Mesendoderm (in vitro differentiated cells): ENCODE measurements at regions not wholly inside any gene's neighbourhood (a gene's known extent, or its start where the extent isn't known, plus 50 kb on each side); places are given as distances from the start of the nearest gene placed in this dataset.

Experiments
- DNase-seq: peaks from one replicate; pipeline ENCODE4 v3.0.0; 2013
- H2AK5ac ChIP-seq: 2 replicates; pipeline ENCODE4 v1.6.1; 2013; ENCODE audit warnings: low read length, inconsistent platforms
- H2BK120ac ChIP-seq: 2 replicates; pipeline ENCODE4 v1.6.1; 2013; ENCODE audit warnings: low read depth, mild to moderate bottlenecking, low read length, moderate library complexity, mixed read lengths
- H2BK15ac ChIP-seq: replicated peaks from 2 replicates; pipeline ENCODE4 v1.6.1; 2013; ENCODE audit warnings: low read depth, mild to moderate bottlenecking, moderate library complexity
- H2BK5ac ChIP-seq: 2 replicates; pipeline ENCODE4 v1.6.1; 2013; ENCODE audit warnings: low read length, inconsistent platforms
- H3K18ac ChIP-seq: 2 replicates; pipeline ENCODE4 v1.6.1; 2013; ENCODE audit warnings: mild to moderate bottlenecking, low read length, mixed read lengths
- H3K23ac ChIP-seq: one replicate; pipeline ENCODE4 v1.6.1; 2013; ENCODE audit warnings: low read length
- H3K27ac ChIP-seq: 2 replicates; pipeline ENCODE4 v1.5.1; 2013; ENCODE audit warnings: low read depth, mild to moderate bottlenecking, inconsistent platforms, low read length, moderate library complexity
- H3K27me3 ChIP-seq: 2 replicates; pipeline ENCODE4 v1.6.1; 2013; ENCODE audit warnings: low read length, control low read depth, mild to moderate bottlenecking, inconsistent platforms; ENCODE audit not compliant: insufficient read depth, poor library complexity
- H3K36me3 ChIP-seq: 2 replicates; pipeline ENCODE4 v1.6.1; 2013; ENCODE audit warnings: low read length, inconsistent platforms; ENCODE audit not compliant: control insufficient read depth, insufficient read depth
- H3K4ac ChIP-seq: one replicate; pipeline ENCODE4 v1.6.1; 2013; ENCODE audit warnings: low read depth, mild to moderate bottlenecking, low read length, moderate library complexity
- H3K4me1 ChIP-seq: 2 replicates; pipeline ENCODE4 v1.6.1; 2013; ENCODE audit warnings: low read depth, low read length, inconsistent platforms; ENCODE audit not compliant: control insufficient read depth
- H3K4me2 ChIP-seq: 2 replicates; pipeline ENCODE4 v1.6.1; 2013; ENCODE audit warnings: low read length
- H3K4me3 ChIP-seq: 2 replicates; pipeline ENCODE4 v1.5.1; 2013; ENCODE audit warnings: mild to moderate bottlenecking, low read length
- H3K56ac ChIP-seq: one replicate; pipeline ENCODE4 v1.6.1; 2013; ENCODE audit warnings: low read length
- H3K79me1 ChIP-seq: 2 replicates; pipeline ENCODE4 v1.6.1; 2013; ENCODE audit warnings: low read length, inconsistent platforms
- H3K79me2 ChIP-seq: 2 replicates; pipeline ENCODE4 v1.6.1; 2013; ENCODE audit warnings: mild to moderate bottlenecking, low read length; ENCODE audit not compliant: control insufficient read depth, insufficient read depth
- H3K9ac ChIP-seq: 2 replicates; pipeline ENCODE4 v1.6.1; 2013; ENCODE audit warnings: low read length, inconsistent platforms
- H4K5ac ChIP-seq: one replicate; pipeline ENCODE4 v1.6.1; 2013; ENCODE audit warnings: low read length
- H4K8ac ChIP-seq: one replicate; pipeline ENCODE4 v1.6.1; 2013; ENCODE audit warnings: low read depth, mild to moderate bottlenecking, control low read depth, low read length, moderate library complexity
- WGBS: extraction: QIAGEN DNeasy Blood & Tissue Kit; methylation state at CpG from one replicate; pipeline ENCODE4 v1.1.7; 2013; ENCODE audit warnings: low lambda C conversion rate, missing lambda C conversion rate; ENCODE audit not compliant: insufficient coverage; ENCODE audit errors: extremely low coverage; 5-methylcytosine and 5-hydroxymethylcytosine counted together

DNA sequence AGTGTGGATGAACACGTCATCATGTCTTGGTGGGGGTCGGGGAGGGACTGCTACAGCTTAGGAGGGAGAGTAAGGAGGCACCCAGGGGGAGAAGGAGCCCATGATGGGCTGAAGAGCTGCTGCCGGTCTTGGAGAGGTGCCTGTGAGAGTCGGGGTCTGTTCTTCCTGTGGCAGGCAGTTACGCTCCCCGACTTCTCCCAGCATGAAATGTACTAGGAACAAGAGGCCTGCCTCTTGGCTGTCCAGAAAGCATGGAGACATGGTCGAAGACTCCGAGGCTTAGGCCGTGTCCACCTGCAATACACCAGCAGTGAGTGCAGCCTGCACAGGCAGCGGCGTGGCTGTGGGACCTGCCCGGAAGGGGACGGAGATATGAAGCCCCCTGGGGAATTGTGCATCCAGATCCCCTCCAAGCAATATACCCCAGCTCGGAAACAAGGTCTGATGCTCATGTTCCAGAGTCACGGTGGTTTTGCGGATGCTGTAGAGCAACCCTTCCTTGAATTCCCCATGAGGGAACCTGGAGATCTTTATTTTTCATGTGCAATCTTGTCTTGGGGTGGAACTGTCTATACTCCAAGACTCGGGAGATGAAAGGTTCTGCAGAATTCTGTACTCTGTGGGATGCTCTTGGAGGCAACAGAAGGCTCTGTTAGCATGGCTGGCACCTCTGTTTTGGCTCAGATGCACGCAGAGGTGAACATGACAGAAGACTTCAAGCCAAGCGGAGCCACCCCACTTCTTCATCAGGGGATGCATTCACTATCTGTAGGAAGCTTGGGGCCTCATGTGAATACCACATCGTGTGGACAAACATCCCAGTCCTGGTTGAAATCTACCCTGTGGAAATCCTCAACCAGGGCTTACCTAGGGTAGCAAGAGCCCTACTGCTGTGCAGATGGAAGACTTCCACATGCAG is 374.9 kb upstream of the IRX4 start:
- H3K23ac ChIP-seq, result no peak overlapping the region
- no peak overlapping the region for H2BK120ac ChIP-seq
- H3K56ac ChIP-seq, result no peak overlapping the region
- no peak overlapping the region for H3K18ac ChIP-seq
- DNase-seq, result no peak
- no peaks in the 10 kb centered on the region for H3K36me3 ChIP-seq
- no peak overlapping the region for H4K5ac ChIP-seq
- H3K4me2 ChIP-seq, result no peak overlapping the region
- H3K27ac ChIP-seq, result no peak overlapping the region
- H2AK5ac ChIP-seq, result no peak overlapping the region
- no peaks in the 10 kb centered on the region for H3K27me3 ChIP-seq
- no peaks in the 10 kb centered on the region for H3K79me2 ChIP-seq
- no peak overlapping the region for H3K9ac ChIP-seq
- no peaks in the 10 kb centered on the region for H3K4me1 ChIP-seq
- no peak overlapping the region for H2BK15ac ChIP-seq
- no peak overlapping the region for H3K4ac ChIP-seq
- H2BK5ac ChIP-seq, result no peak overlapping the region
- WGBS, result no CpG with 5 or more reads among the region's 20 CpGs
- no peak overlapping the region for H3K4me3 ChIP-seq
- H4K8ac ChIP-seq, result no peak overlapping the region
- H3K79me1 ChIP-seq, result no peaks in the 10 kb centered on the region

DNA sequence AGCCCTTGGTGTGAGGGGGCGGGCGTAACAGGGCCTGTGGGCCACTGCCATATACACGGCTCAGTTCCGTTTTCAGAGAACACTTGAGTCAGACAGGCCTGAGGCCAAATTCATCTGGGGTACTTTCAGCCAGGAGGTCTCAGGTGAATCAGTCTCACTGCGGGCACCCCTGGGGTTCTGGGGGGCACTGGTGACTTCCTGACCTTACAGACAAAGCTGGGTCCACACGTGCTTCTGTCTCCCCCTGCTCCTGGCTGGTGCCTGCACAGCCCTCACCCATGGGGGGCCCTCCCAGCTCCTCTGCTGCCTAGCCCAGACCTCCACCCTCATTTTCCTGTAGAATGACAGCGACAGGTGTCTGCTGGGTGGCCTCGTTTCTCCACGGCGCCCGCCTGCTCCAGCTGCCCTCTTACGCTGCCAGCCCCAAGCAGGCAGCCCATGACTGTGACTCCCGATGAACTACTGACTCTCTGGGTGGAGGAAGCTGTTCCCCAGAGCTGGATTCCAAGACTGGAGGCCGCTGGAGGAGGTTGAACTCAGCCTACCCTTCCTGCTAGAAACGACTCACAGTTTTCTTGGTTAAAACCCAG is 374.1 kb upstream of the IRX4 start:
- no peak overlapping the region for H3K4me2 ChIP-seq
- no peaks in the 10 kb centered on the region for H3K4me1 ChIP-seq
- no peak overlapping the region for H3K27ac ChIP-seq
- H3K9ac ChIP-seq, result no peak overlapping the region
- no peaks in the 10 kb centered on the region for H3K27me3 ChIP-seq
- H2BK120ac ChIP-seq, result no peak overlapping the region
- H3K4ac ChIP-seq, result no peak overlapping the region
- no peak overlapping the region for H2BK15ac ChIP-seq
- H4K5ac ChIP-seq, result no peak overlapping the region
- no peaks in the 10 kb centered on the region for H3K79me1 ChIP-seq
- H3K36me3 ChIP-seq, result no peaks in the 10 kb centered on the region
- H4K8ac ChIP-seq, result no peak overlapping the region
- no peak overlapping the region for H3K4me3 ChIP-seq
- no peak overlapping the region for H2BK5ac ChIP-seq
- no peaks in the 10 kb centered on the region for H3K79me2 ChIP-seq
- no peak overlapping the region for H3K23ac ChIP-seq
- WGBS, result no CpG with 5 or more reads among the region's 15 CpGs
- no peak overlapping the region for H3K18ac ChIP-seq
- no peak overlapping the region for H2AK5ac ChIP-seq
- no peak for DNase-seq
- no peak overlapping the region for H3K56ac ChIP-seq

DNA sequence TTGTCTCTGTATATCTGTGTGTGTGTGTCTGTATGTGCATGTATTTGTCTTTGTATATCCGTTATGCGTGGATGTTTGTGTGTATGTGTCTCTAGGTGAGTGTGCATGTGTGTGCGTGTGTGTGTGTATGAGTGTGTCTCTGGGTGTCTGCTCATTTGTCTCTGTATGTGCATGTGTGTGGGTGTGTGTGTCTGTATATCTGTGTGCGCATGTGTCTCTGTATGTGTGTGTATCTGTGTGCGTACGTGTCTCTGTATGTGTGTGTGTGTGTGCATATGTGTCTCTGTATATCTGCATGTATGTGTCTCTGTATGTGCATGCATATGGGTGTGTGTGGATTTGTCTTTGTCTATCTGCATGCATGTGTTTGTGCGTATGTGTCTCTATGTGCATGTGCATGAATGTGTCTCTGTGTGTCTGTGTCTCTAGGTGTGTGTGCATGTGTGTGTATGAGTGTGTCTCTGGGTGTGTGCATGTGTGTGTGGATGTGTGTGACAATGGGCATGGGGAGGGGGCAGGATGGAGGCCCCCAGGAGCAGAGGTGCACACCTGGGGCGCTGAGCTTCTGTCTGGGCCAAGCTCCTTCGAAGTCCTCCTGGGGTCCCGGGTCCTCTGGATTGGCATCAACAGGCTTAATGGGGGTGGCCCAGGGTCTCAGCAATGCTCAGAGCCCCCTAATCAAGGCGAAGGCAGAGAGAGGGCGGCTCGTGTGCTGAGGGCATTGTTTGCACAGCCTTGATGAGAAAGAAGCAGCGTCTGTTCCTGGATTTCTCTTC is 373.4 kb upstream of the IRX4 start:
- no peak overlapping the region for H3K56ac ChIP-seq
- H4K5ac ChIP-seq, result no peak overlapping the region
- H2BK120ac ChIP-seq, result no peak overlapping the region
- no peaks in the 10 kb centered on the region for H3K4me1 ChIP-seq
- H3K4ac ChIP-seq, result no peak overlapping the region
- H3K4me2 ChIP-seq, result no peak overlapping the region
- no peak overlapping the region for H3K4me3 ChIP-seq
- DNase-seq, result no peak
- H3K27ac ChIP-seq, result no peak overlapping the region
- no peaks in the 10 kb centered on the region for H3K36me3 ChIP-seq
- H3K9ac ChIP-seq, result no peak overlapping the region
- H3K79me1 ChIP-seq, result no peaks in the 10 kb centered on the region
- H4K8ac ChIP-seq, result no peak overlapping the region
- no peak overlapping the region for H2AK5ac ChIP-seq
- no peaks in the 10 kb centered on the region for H3K27me3 ChIP-seq
- no peak overlapping the region for H3K23ac ChIP-seq
- H2BK5ac ChIP-seq, result no peak overlapping the region
- WGBS, result no CpG with 5 or more reads among the region's 14 CpGs
- H3K79me2 ChIP-seq, result no peaks in the 10 kb centered on the region
- H3K18ac ChIP-seq, result no peak overlapping the region
- H2BK15ac ChIP-seq, result no peak overlapping the region

DNA sequence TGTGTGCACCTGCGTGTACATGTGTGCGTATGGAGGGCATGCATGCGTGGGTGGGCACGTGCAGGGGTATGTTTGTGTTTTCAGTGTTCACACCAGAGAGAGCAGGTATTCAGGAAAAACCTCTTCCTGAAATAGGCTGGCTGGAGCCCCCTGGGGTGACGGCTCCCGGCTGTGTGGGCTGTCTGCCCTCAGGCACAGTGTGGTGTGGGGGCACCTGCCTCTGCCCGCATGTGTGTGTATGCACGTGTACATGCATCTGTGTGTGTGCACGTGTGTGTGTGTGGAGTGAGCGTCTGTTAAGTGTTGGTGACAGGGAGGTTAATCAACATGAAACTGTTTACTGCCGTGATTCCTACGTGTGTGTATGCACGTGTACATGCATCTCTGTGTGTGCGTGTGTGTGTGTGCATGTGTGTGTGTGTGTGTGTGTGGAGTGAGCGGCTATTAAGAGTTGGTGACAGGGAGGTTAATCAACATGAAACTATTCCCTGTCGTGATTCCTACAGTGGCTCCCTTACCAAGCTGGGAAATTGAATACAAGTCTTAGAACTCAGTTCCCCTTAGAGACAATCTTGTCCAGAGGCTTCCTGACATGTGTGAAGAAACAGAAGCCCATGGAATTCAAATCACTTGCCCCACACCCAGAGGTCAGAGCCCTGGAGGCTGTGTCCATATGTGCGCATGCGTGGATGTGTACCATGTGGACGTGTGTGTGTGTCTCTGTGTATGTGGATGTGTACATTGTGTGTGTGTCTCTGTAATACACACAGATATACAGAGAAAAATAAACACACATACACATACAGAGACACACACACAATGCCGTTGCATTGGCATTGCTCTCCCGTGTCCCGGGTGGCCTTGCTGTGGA is 372.4 kb upstream of the IRX4 start:
- H2AK5ac ChIP-seq, result no peak overlapping the region
- no CpG with 5 or more reads among the region's 22 CpGs for WGBS
- H3K18ac ChIP-seq, result no peak overlapping the region
- H3K27me3 ChIP-seq, result no peaks in the 10 kb centered on the region
- no peak overlapping the region for H4K8ac ChIP-seq
- no peaks in the 10 kb centered on the region for H3K4me1 ChIP-seq
- H2BK5ac ChIP-seq, result no peak overlapping the region
- H2BK15ac ChIP-seq, result no peak overlapping the region
- H2BK120ac ChIP-seq, result no peak overlapping the region
- H4K5ac ChIP-seq, result no peak overlapping the region
- no peak overlapping the region for H3K9ac ChIP-seq
- H3K56ac ChIP-seq, result no peak overlapping the region
- H3K4ac ChIP-seq, result no peak overlapping the region
- no peak for DNase-seq
- no peaks in the 10 kb centered on the region for H3K79me2 ChIP-seq
- no peak overlapping the region for H3K27ac ChIP-seq
- H3K4me3 ChIP-seq, result no peak overlapping the region
- no peaks in the 10 kb centered on the region for H3K36me3 ChIP-seq
- no peak overlapping the region for H3K23ac ChIP-seq
- no peak overlapping the region for H3K4me2 ChIP-seq
- H3K79me1 ChIP-seq, result no peaks in the 10 kb centered on the region

DNA sequence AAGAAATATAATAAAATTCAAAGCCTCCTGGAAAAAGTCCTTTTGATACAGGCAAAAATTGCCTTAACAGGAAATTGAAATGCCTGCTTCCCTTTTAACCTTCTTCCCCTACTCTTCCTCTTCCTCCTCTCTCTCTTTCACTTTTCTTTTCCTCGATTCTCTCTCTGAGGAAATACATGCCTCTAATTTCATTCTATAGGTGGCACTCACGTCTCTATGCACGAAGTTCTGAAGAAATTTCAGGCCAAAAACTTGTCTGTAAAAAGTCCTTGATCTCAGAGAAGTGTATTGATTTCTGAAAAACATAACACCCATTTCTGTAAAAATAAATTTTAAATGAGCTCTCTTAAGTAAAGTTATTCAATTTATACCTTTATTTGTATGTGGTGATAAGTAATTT is 371.7 kb upstream of the IRX4 start:
- no peak for DNase-seq
- no peak overlapping the region for H3K4ac ChIP-seq
- no peak overlapping the region for H2BK15ac ChIP-seq
- H2BK5ac ChIP-seq, result no peak overlapping the region
- H2BK120ac ChIP-seq, result no peak overlapping the region
- H3K27ac ChIP-seq, result no peak overlapping the region
- no peaks in the 10 kb centered on the region for H3K4me1 ChIP-seq
- WGBS, result no CpG with 5 or more reads among the region's 3 CpGs
- H3K18ac ChIP-seq, result no peak overlapping the region
- H3K79me1 ChIP-seq, result no peaks in the 10 kb centered on the region
- no peaks in the 10 kb centered on the region for H3K79me2 ChIP-seq
- H4K8ac ChIP-seq, result no peak overlapping the region
- H3K27me3 ChIP-seq, result no peaks in the 10 kb centered on the region
- H3K23ac ChIP-seq, result no peak overlapping the region
- H3K9ac ChIP-seq, result no peak overlapping the region
- H3K4me3 ChIP-seq, result no peak overlapping the region
- H3K56ac ChIP-seq, result no peak overlapping the region
- H4K5ac ChIP-seq, result no peak overlapping the region
- no peak overlapping the region for H2AK5ac ChIP-seq
- no peaks in the 10 kb centered on the region for H3K36me3 ChIP-seq
- no peak overlapping the region for H3K4me2 ChIP-seq
